ENCODE measurements at regions not wholly inside any gene's neighbourhood (a gene's known extent, or its start where the extent isn't known, plus 50 kb on each side); places are given as distances from the start of the nearest gene placed in this dataset.

DNA sequence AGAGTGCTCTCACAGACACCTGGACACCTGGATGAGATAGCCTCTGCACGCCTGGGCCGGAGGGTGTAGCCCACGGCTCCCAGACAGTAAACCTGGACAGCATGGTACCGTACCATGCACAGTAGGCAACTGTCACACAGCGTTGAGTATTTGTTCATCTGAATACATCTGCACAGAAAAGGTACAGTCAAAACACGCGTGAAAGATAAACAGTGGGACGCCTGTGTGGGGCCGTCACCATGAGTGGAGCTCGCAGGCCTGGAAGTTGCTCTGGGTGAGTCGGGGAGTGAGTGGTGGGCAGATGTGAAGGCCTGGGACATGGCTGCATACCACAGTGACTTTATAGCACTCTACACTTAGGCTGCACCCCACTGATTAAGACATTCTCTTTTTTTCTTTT is 280.0 kb upstream of the SHH start:
- H3K27ac ChIP-seq (ENCODE audit: low read depth, low read length), result no peak overlapping the region
- no peak for DNase-seq (ENCODE audit: insufficient read length, low spot score, missing footprints)
- no peaks in the 10 kb centered on the region for H3K9me3 ChIP-seq (ENCODE audit: low read depth, low read length)
- H3K27me3 ChIP-seq (ENCODE audit: insufficient read depth, low read length), result no peaks in the 10 kb centered on the region
- no peaks in the 10 kb centered on the region for H3K4me1 ChIP-seq (ENCODE audit: insufficient read depth, low read length)
- no peak overlapping the region for H2AFZ ChIP-seq (ENCODE audit: low read length)
- no peak overlapping the region for H3K4me3 ChIP-seq (ENCODE audit: insufficient read depth, low read length)
- H3K79me2 ChIP-seq (ENCODE audit: insufficient read depth, low read length), result no peaks in the 10 kb centered on the region
- H3K4me2 ChIP-seq (ENCODE audit: insufficient read depth, low read length), result no peak overlapping the region
- H3K36me3 ChIP-seq (ENCODE audit: insufficient read depth, low read length), result no peaks in the 10 kb centered on the region
- TF ChIP-seq, protein P1, sequence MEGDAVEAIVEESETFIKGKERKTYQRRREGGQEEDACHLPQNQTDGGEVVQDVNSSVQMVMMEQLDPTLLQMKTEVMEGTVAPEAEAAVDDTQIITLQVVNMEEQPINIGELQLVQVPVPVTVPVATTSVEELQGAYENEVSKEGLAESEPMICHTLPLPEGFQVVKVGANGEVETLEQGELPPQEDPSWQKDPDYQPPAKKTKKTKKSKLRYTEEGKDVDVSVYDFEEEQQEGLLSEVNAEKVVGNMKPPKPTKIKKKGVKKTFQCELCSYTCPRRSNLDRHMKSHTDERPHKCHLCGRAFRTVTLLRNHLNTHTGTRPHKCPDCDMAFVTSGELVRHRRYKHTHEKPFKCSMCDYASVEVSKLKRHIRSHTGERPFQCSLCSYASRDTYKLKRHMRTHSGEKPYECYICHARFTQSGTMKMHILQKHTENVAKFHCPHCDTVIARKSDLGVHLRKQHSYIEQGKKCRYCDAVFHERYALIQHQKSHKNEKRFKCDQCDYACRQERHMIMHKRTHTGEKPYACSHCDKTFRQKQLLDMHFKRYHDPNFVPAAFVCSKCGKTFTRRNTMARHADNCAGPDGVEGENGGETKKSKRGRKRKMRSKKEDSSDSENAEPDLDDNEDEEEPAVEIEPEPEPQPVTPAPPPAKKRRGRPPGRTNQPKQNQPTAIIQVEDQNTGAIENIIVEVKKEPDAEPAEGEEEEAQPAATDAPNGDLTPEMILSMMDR (IDR thresholded peaks at IDR 0.05; ENCODE audit: extremely low read depth, low read depth, low read length), result no peak
- H4K20me1 ChIP-seq (ENCODE audit: insufficient read depth, low read length), result no peaks in the 10 kb centered on the region

DNA sequence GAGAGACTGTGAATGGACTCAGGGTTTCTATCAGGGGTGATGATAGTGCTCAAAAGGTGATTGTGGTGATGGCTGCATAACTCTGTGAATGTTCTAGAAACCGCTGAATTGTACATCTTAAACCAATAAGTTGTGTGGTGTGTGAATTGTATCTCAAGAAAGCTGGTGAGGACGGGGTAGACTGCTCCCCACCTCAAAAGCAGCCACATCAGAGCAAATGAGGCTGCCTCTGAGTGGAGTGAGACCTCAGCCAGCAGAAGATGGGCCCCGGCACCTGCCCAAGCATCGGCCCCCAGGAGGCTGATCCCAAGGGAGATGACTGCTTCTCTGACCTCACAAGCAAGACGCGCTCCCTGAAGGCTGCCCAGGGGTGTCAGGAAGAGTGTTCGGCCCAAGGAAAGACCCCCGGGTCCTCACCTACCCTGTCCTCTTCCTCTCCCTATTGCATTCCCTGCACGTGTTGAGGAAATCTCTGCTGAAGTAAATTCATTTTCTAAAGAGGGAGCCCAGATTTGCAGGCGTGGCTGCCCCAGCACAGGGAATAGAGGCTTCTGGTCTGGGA is 279.3 kb upstream of the SHH start:
- Histone ChIP-seq H3K27me3 (ENCODE audit: insufficient read depth, low read length) (no peaks in the 10 kb centered on the region), H4K20me1 (ENCODE audit: insufficient read depth, low read length) (no peaks in the 10 kb centered on the region), H3K4me1 (ENCODE audit: insufficient read depth, low read length) (no peaks in the 10 kb centered on the region), H3K79me2 (ENCODE audit: insufficient read depth, low read length) (no peaks in the 10 kb centered on the region), H3K4me2 (ENCODE audit: insufficient read depth, low read length) (no peak overlapping the region), H3K9me3 (ENCODE audit: low read depth, low read length) (no peaks in the 10 kb centered on the region), H2AFZ (ENCODE audit: low read length) (no peak overlapping the region), H3K4me3 (ENCODE audit: insufficient read depth, low read length) (no peak overlapping the region), H3K36me3 (ENCODE audit: insufficient read depth, low read length) (no peaks in the 10 kb centered on the region), H3K27ac (ENCODE audit: low read depth, low read length) (no peak overlapping the region)
- TF ChIP-seq, protein P1 (IDR thresholded peaks at IDR 0.05; ENCODE audit: extremely low read depth, low read depth, low read length), result no peak
- DNase-seq (ENCODE audit: insufficient read length, low spot score, missing footprints), result no peak

DNA sequence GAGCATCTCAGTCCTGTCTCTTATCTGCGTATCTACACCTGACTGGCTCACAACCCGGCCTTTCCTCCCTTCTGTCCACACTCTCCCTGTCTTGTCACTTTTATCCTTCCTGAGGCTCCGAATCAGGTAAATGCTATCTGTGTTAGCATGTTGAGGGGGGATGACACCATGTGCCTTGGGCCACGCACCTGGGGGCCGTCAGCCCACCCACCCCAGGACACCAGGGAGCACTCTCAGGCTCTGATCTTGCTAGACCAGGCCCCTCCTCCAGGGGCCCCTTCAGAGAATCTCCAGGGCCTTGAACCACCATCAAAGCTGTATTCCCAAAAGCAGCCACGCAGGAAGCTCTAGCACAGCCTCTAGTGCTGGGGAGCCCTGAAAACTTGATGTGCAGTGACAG is 278.7 kb upstream of the SHH start:
- no peak overlapping the region for H3K4me2 ChIP-seq (ENCODE audit: insufficient read depth, low read length)
- H4K20me1 ChIP-seq (ENCODE audit: insufficient read depth, low read length), result no peaks in the 10 kb centered on the region
- H3K36me3 ChIP-seq (ENCODE audit: insufficient read depth, low read length), result no peaks in the 10 kb centered on the region
- DNase-seq (ENCODE audit: insufficient read length, low spot score, missing footprints), result no peak
- no peak overlapping the region for H3K27ac ChIP-seq (ENCODE audit: low read depth, low read length)
- H3K27me3 ChIP-seq (ENCODE audit: insufficient read depth, low read length), result no peaks in the 10 kb centered on the region
- TF ChIP-seq, protein P1 (IDR thresholded peaks at IDR 0.05; ENCODE audit: extremely low read depth, low read depth, low read length), result no peak
- H3K4me3 ChIP-seq (ENCODE audit: insufficient read depth, low read length), result no peak overlapping the region
- no peaks in the 10 kb centered on the region for H3K4me1 ChIP-seq (ENCODE audit: insufficient read depth, low read length)
- H2AFZ ChIP-seq (ENCODE audit: low read length), result no peak overlapping the region
- no peaks in the 10 kb centered on the region for H3K79me2 ChIP-seq (ENCODE audit: insufficient read depth, low read length)
- H3K9me3 ChIP-seq (ENCODE audit: low read depth, low read length), result no peaks in the 10 kb centered on the region

DNA sequence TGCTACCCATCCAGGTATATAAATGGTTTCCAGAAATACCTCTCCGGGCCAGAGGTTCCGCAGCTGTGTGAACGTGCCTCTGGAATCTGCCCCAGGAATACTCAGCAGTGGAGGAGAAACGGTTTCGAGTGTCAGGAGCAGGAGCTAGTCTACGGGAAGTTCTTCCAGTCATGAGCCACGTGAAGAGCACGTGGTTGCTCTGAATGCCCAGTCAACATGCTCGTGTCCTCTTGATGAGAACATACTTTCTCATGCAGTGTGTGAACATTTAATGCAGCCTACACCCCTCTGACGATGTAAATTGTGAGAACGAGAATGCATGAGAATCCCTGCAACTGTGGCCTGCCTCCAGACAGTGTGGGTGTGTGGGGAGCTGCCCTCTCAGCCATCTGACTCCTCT is 277.0 kb upstream of the SHH start:
- DNase-seq (ENCODE audit: insufficient read length, low spot score, missing footprints), result no peak
- no peak overlapping the region for H3K4me2 ChIP-seq (ENCODE audit: insufficient read depth, low read length)
- TF ChIP-seq, protein P1 (IDR thresholded peaks at IDR 0.05; ENCODE audit: extremely low read depth, low read depth, low read length), result no peak
- H3K9me3 ChIP-seq (ENCODE audit: low read depth, low read length), result no peaks in the 10 kb centered on the region
- H3K27ac ChIP-seq (ENCODE audit: low read depth, low read length), result no peak overlapping the region
- H4K20me1 ChIP-seq (ENCODE audit: insufficient read depth, low read length), result no peaks in the 10 kb centered on the region
- no peaks in the 10 kb centered on the region for H3K27me3 ChIP-seq (ENCODE audit: insufficient read depth, low read length)
- no peaks in the 10 kb centered on the region for H3K4me1 ChIP-seq (ENCODE audit: insufficient read depth, low read length)
- H2AFZ ChIP-seq (ENCODE audit: low read length), result no peak overlapping the region
- H3K4me3 ChIP-seq (ENCODE audit: insufficient read depth, low read length), result no peak overlapping the region
- no peaks in the 10 kb centered on the region for H3K79me2 ChIP-seq (ENCODE audit: insufficient read depth, low read length)
- H3K36me3 ChIP-seq (ENCODE audit: insufficient read depth, low read length), result no peaks in the 10 kb centered on the region

Data from osteoblast (primary cell).